GM23338 (cell line): ENCODE measurements at regions not wholly inside any gene's neighbourhood (a gene's known extent, or its start where the extent isn't known, plus 50 kb on each side); places are given as distances from the start of the nearest gene placed in this dataset.

Source experiments
- ATAC-seq: fragments of 200-7000 bp; cut with Tn5 transposase; 3 replicates; pipeline ENCODE4 v1.9.1; 2020
- DNase-seq: peaks from one replicate; pipeline ENCODE4 v3.0.0-alpha.2; 2015; ENCODE audit warnings: low spot score
- H2AFZ ChIP-seq: fragments of 200-600 bp; sonication (generic); 2 replicates; pipeline ENCODE4 v1.8.0; 2016; ENCODE audit warnings: antibody characterized with exemption, mild to moderate bottlenecking, moderate library complexity
- H3F3A ChIP-seq: fragments of 200-600 bp; sonication (generic); replicated peaks from 2 replicates; pipeline ENCODE4 v1.8.0; 2017; ENCODE audit warnings: antibody characterized with exemption, mixed run types, low read depth
- H3K27ac ChIP-seq: fragments of 200-600 bp; sonication (generic); 2 replicates; pipeline ENCODE4 v1.6.1; 2016; ENCODE audit warnings: low read depth
- H3K27me3 ChIP-seq: fragments of 200-600 bp; sonication (generic); 2 replicates; pipeline ENCODE4 v1.8.0; 2016; ENCODE audit warnings: mild to moderate bottlenecking, mixed run types, moderate library complexity; ENCODE audit not compliant: insufficient read depth
- H3K36me3 ChIP-seq: fragments of 200-600 bp; sonication (generic); 2 replicates; pipeline ENCODE4 v1.8.0; 2016; ENCODE audit warnings: mild to moderate bottlenecking; ENCODE audit not compliant: insufficient read depth
- H3K4me1 ChIP-seq: fragments of 200-600 bp; sonication (generic); 2 replicates; pipeline ENCODE4 v1.8.0; 2016; ENCODE audit warnings: mild to moderate bottlenecking, moderate library complexity; ENCODE audit not compliant: insufficient read depth
- H3K4me2 ChIP-seq: fragments of 200-600 bp; sonication (generic); 2 replicates; pipeline ENCODE4 v1.7.1; 2017; ENCODE audit warnings: mixed run types
- H3K4me3 ChIP-seq: fragments of 200-600 bp; sonication (generic); 2 replicates; pipeline ENCODE4 v1.6.1; 2016; ENCODE audit warnings: mixed run types
- H3K79me2 ChIP-seq: fragments of 200-600 bp; sonication (generic); replicated peaks from 2 replicates; pipeline ENCODE4 v1.8.0; 2017; ENCODE audit warnings: mild to moderate bottlenecking; ENCODE audit not compliant: insufficient read depth
- H3K9me2 ChIP-seq: fragments of 200-600 bp; sonication (generic); 2 replicates; pipeline ENCODE4 v1.8.0; 2017; ENCODE audit not compliant: insufficient read depth
- H4K20me1 ChIP-seq: fragments of 200-600 bp; sonication (generic); replicated peaks from 2 replicates; pipeline ENCODE4 v1.8.0; 2017; ENCODE audit warnings: mild to moderate bottlenecking; ENCODE audit not compliant: insufficient read depth
- H3K27ac Mint-ChIP-seq: 2 replicates; pipeline ENCODE4 v1.8.0; 2020; ENCODE audit warnings: inconsistent platforms, mild to moderate bottlenecking, moderate library complexity, mixed read lengths
- H3K27me3 Mint-ChIP-seq: 3 replicates; pipeline ENCODE4 v1.8.0; 2022; ENCODE audit warnings: low read depth, mild to moderate bottlenecking, moderate library complexity, mixed read lengths, inconsistent platforms; ENCODE audit not compliant: insufficient read depth, poor library complexity
- H3K36me3 Mint-ChIP-seq: 3 replicates; pipeline ENCODE4 v1.8.0; 2021; ENCODE audit warnings: low read depth, mild to moderate bottlenecking, inconsistent platforms, moderate library complexity, mixed read lengths
- H3K4me1 Mint-ChIP-seq: 3 replicates; pipeline ENCODE4 v1.8.0; 2020; ENCODE audit warnings: mild to moderate bottlenecking, inconsistent platforms, mixed read lengths
- H3K4me3 Mint-ChIP-seq: 3 replicates; pipeline ENCODE4 v1.8.0; 2021; ENCODE audit warnings: moderate library complexity, mild to moderate bottlenecking, inconsistent platforms, mixed read lengths
- H3K9me3 Mint-ChIP-seq: 3 replicates; pipeline ENCODE4 v1.8.0; 2020; ENCODE audit warnings: moderate library complexity, mild to moderate bottlenecking, inconsistent platforms, mixed read lengths
- CREB1 ChIP-seq: fragments of 250-450 bp; sonication (Bioruptor Pico); IDR thresholded peaks from 2 replicates; pipeline ENCODE4 v1.5.0; 2020; ENCODE audit warnings: low read depth, mild to moderate bottlenecking, moderate library complexity
- EZH2 ChIP-seq: fragments of 200-600 bp; sonication (generic); IDR thresholded peaks from one replicate; pipeline ENCODE4 v1.8.0; 2017; ENCODE audit warnings: antibody characterized with exemption, mild to moderate bottlenecking, low read depth; ENCODE audit not compliant: unreplicated experiment
- NANOG ChIP-seq: IDR thresholded peaks from 2 replicates; pipeline ENCODE4 v1.6.1; 2016; ENCODE audit warnings: antibody characterized with exemption, borderline replicate concordance
- TF ChIP-seq, protein P1 (sequence below), 2 experiments: fragments of 200-600 bp in 1 of 2; sonication (generic) in 1 of 2; conservative IDR thresholded peaks; 2 replicates each; pipeline versions ENCODE4 v1.5.1 to v1.6.1; 2016 to 2017; ENCODE audit warnings: antibody characterized with exemption in 2 of 2, low read depth in 2 of 2, mild to moderate bottlenecking in 2 of 2, moderate library complexity in 1 of 2
- TF ChIP-seq, protein P2 (sequence below): fragments of 250-450 bp; sonication (Bioruptor Pico); IDR thresholded peaks from 2 replicates; pipeline ENCODE4 v1.5.0; 2020; ENCODE audit warnings: mild to moderate bottlenecking, moderate library complexity
- TF ChIP-seq, protein P3 (sequence below): IDR thresholded peaks from 2 replicates; pipeline ENCODE4 v1.6.1; 2016; ENCODE audit warnings: antibody characterized with exemption

DNA sequence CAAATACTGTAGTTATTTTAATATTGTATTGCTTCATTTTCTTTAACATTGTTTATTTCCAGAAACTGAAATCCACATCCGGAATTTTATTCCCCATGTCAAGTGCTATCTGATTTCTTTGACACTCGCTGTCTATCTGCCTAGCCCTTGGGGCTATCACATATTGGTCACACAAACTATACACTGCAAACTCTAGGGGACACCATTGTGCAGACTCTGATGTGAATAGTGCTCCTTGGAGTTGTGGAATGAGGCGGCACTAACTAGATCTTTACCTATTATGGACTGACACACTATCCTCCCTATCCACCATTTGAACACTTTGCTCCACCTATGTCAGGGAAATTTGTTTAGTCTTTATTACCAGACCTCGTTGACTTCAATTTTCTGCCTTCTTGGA lies 534.5 kb downstream of the GLUD2 start:
- peaks cover 33% of the 10 kb centered on the region for H3K27me3 ChIP-seq
- TF ChIP-seq, protein P1, sequence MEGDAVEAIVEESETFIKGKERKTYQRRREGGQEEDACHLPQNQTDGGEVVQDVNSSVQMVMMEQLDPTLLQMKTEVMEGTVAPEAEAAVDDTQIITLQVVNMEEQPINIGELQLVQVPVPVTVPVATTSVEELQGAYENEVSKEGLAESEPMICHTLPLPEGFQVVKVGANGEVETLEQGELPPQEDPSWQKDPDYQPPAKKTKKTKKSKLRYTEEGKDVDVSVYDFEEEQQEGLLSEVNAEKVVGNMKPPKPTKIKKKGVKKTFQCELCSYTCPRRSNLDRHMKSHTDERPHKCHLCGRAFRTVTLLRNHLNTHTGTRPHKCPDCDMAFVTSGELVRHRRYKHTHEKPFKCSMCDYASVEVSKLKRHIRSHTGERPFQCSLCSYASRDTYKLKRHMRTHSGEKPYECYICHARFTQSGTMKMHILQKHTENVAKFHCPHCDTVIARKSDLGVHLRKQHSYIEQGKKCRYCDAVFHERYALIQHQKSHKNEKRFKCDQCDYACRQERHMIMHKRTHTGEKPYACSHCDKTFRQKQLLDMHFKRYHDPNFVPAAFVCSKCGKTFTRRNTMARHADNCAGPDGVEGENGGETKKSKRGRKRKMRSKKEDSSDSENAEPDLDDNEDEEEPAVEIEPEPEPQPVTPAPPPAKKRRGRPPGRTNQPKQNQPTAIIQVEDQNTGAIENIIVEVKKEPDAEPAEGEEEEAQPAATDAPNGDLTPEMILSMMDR (conservative IDR thresholded peaks at IDR 0.05; ENCODE audit: low read depth in 2 of 2): peak in 1 of 2 experiments; percentile 49; a peak in 2 of 4 replicates
- no peak for TF ChIP-seq EZH2
- TF ChIP-seq, protein P2, sequence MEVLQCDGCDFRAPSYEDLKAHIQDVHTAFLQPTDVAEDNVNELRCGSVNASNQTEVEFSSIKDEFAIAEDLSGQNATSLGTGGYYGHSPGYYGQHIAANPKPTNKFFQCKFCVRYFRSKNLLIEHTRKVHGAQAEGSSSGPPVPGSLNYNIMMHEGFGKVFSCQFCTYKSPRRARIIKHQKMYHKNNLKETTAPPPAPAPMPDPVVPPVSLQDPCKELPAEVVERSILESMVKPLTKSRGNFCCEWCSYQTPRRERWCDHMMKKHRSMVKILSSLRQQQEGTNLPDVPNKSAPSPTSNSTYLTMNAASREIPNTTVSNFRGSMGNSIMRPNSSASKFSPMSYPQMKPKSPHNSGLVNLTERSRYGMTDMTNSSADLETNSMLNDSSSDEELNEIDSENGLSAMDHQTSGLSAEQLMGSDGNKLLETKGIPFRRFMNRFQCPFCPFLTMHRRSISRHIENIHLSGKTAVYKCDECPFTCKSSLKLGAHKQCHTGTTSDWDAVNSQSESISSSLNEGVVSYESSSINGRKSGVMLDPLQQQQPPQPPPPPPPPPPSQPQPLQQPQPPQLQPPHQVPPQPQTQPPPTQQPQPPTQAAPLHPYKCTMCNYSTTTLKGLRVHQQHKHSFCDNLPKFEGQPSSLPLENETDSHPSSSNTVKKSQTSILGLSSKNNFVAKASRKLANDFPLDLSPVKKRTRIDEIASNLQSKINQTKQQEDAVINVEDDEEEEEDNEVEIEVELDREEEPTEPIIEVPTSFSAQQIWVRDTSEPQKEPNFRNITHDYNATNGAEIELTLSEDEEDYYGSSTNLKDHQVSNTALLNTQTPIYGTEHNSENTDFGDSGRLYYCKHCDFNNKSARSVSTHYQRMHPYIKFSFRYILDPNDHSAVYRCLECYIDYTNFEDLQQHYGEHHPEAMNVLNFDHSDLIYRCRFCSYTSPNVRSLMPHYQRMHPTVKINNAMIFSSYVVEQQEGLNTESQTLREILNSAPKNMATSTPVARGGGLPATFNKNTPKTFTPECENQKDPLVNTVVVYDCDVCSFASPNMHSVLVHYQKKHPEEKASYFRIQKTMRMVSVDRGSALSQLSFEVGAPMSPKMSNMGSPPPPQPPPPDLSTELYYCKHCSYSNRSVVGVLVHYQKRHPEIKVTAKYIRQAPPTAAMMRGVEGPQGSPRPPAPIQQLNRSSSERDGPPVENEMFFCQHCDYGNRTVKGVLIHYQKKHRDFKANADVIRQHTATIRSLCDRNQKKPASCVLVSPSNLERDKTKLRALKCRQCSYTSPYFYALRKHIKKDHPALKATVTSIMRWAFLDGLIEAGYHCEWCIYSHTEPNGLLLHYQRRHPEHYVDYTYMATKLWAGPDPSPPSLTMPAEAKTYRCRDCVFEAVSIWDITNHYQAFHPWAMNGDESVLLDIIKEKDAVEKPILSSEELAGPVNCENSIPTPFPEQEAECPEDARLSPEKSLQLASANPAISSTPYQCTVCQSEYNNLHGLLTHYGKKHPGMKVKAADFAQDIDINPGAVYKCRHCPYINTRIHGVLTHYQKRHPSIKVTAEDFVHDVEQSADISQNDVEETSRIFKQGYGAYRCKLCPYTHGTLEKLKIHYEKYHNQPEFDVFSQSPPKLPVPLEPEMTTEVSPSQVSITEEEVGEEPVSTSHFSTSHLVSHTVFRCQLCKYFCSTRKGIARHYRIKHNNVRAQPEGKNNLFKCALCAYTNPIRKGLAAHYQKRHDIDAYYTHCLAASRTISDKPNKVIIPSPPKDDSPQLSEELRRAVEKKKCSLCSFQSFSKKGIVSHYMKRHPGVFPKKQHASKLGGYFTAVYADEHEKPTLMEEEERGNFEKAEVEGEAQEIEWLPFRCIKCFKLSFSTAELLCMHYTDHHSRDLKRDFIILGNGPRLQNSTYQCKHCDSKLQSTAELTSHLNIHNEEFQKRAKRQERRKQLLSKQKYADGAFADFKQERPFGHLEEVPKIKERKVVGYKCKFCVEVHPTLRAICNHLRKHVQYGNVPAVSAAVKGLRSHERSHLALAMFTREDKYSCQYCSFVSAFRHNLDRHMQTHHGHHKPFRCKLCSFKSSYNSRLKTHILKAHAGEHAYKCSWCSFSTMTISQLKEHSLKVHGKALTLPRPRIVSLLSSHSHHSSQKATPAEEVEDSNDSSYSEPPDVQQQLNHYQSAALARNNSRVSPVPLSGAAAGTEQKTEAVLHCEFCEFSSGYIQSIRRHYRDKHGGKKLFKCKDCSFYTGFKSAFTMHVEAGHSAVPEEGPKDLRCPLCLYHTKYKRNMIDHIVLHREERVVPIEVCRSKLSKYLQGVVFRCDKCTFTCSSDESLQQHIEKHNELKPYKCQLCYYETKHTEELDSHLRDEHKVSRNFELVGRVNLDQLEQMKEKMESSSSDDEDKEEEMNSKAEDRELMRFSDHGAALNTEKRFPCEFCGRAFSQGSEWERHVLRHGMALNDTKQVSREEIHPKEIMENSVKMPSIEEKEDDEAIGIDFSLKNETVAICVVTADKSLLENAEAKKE: no peak
- no peaks in the 10 kb centered on the region for H3K9me2 ChIP-seq
- no peak overlapping the region for H3K27ac ChIP-seq
- Mint-ChIP-seq H3K27ac (no peak overlapping the region), H3K36me3 (no peaks in the 10 kb centered on the region), H3K9me3 (no peaks in the 10 kb centered on the region), H3K27me3 (peaks cover 2% of the 10 kb centered on the region), H3K4me3 (no peak overlapping the region), H3K4me1 (peaks cover 18% of the 10 kb centered on the region)
- no peaks in the 10 kb centered on the region for H3K79me2 ChIP-seq
- no peak overlapping the region for H3K4me3 ChIP-seq
- no peak overlapping the region for H2AFZ ChIP-seq
- H4K20me1 ChIP-seq: no peaks in the 10 kb centered on the region
- peaks cover 17% of the 10 kb centered on the region for H3K4me1 ChIP-seq
- no peak for DNase-seq
- H3F3A ChIP-seq: no peaks in the 10 kb centered on the region
- peak; percentile 52 for ATAC-seq
- no peak overlapping the region for H3K4me2 ChIP-seq
- no peaks in the 10 kb centered on the region for H3K36me3 ChIP-seq

DNA sequence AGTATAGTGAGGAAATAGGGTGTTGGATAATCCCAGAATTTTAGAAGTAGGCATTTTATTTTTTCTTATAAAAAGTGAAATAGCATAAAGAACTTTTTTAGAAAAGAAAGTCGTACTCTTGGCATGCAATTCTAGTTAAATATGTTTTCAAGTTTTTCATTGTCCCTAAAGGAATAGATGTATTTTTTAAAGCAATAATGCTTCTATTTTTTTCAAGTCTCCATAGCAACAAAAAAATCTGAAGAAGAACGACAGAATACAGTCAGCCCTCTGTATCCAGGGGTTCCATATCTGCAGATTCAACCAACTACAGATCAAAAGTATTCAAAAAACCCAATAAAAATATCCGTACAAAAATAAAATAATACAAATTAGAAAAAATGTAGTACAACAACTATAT lies 538.2 kb downstream of the GLUD2 start:
- H4K20me1 ChIP-seq: no peaks in the 10 kb centered on the region
- Mint-ChIP-seq H3K4me1 (no peaks in the 10 kb centered on the region), H3K36me3 (no peaks in the 10 kb centered on the region), H3K4me3 (no peak overlapping the region), H3K27me3 (peaks cover 4% of the 10 kb centered on the region), H3K9me3 (no peaks in the 10 kb centered on the region), H3K27ac (no peak overlapping the region)
- no peaks in the 10 kb centered on the region for H3F3A ChIP-seq
- no peak for ATAC-seq
- TF ChIP-seq CREB1 (CRISPR knock-in tag) (no peak), NANOG (no peak)
- TF ChIP-seq, protein P3, sequence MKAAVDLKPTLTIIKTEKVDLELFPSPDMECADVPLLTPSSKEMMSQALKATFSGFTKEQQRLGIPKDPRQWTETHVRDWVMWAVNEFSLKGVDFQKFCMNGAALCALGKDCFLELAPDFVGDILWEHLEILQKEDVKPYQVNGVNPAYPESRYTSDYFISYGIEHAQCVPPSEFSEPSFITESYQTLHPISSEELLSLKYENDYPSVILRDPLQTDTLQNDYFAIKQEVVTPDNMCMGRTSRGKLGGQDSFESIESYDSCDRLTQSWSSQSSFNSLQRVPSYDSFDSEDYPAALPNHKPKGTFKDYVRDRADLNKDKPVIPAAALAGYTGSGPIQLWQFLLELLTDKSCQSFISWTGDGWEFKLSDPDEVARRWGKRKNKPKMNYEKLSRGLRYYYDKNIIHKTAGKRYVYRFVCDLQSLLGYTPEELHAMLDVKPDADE: no peak
- TF ChIP-seq, protein P1 (conservative IDR thresholded peaks at IDR 0.05; ENCODE audit: low read depth in 2 of 2): no peak
- H3K9me2 ChIP-seq: no peaks in the 10 kb centered on the region
- DNase-seq: no peak
- H2AFZ ChIP-seq: no peak overlapping the region
- no peaks in the 10 kb centered on the region for H3K36me3 ChIP-seq
- no peak overlapping the region for H3K27ac ChIP-seq
- no peaks in the 10 kb centered on the region for H3K79me2 ChIP-seq
- H3K4me2 ChIP-seq: no peak overlapping the region
- 0 out of 2 replicates have a peak, but pooled peaks cover 1% of the 10 kb centered on the region for H3K27me3 ChIP-seq
- no peak overlapping the region for H3K4me3 ChIP-seq
- no peaks in the 10 kb centered on the region for H3K4me1 ChIP-seq
